Type B pancreatic cell (in vitro differentiated cells): ENCODE measurements at regions not wholly inside any gene's neighbourhood (a gene's known extent, or its start where the extent isn't known, plus 50 kb on each side); places are given as distances from the start of the nearest gene placed in this dataset.

Experiments
- DNase-seq: peaks from one replicate; pipeline ENCODE4 v3.0.0; 2021; ENCODE audit warnings: mixed read lengths; ENCODE audit not compliant: unreplicated experiment; ENCODE audit errors: extremely low spot score
- H3K27ac Mint-ChIP-seq: 2 replicates; pipeline ENCODE4 v1.8.0; 2021; ENCODE audit warnings: mild to moderate bottlenecking, mixed read lengths
- H3K27me3 Mint-ChIP-seq: 2 replicates; pipeline ENCODE4 v1.8.0; 2021; ENCODE audit warnings: mixed read lengths
- H3K36me3 Mint-ChIP-seq: 2 replicates; pipeline ENCODE4 v1.8.0; 2021; ENCODE audit warnings: mixed read lengths
- H3K4me1 Mint-ChIP-seq: one replicate; pipeline ENCODE4 v1.8.0; 2021; ENCODE audit warnings: mixed read lengths; ENCODE audit not compliant: unreplicated experiment
- H3K4me3 Mint-ChIP-seq: 2 replicates; pipeline ENCODE4 v1.8.0; 2021; ENCODE audit warnings: mild to moderate bottlenecking, mixed read lengths
- H3K9me3 Mint-ChIP-seq: 2 replicates; pipeline ENCODE4 v1.8.0; 2021; ENCODE audit warnings: mixed read lengths
- CTCF ChIP-seq: fragments of 200-600 bp; sonication (generic); conservative IDR thresholded peaks from 2 replicates; pipeline ENCODE4 v1.5.0; 2021; ENCODE audit warnings: antibody characterized with exemption, mild to moderate bottlenecking

GRCh38 chr15:67892559-67893377 lies 52.9 kb upstream of the RNU6-1 start:
- Mint-ChIP-seq H3K4me3 (no peak overlapping the region), H3K4me1 (peaks cover 19% of the 10 kb centered on the region), H3K27ac (peak overlapping the region; percentile 39), H3K27me3 (no peaks in the 10 kb centered on the region), H3K9me3 (peaks cover 12% of the 10 kb centered on the region), H3K36me3 (peaks cover 5% of the 10 kb centered on the region)
- TF ChIP-seq CTCF: no peak
- no peak for DNase-seq

- TF ChIP-seq CTCF: no peak
Measured at GRCh38 chr15:67895237-67895636, 55.4 kb upstream of the RNU6-1 start.

GRCh38 chr15:67897646-67898339 lies 57.9 kb upstream of the RNU6-1 start:
- H3K9me3 Mint-ChIP-seq: peaks cover 13% of the 10 kb centered on the region

More at GRCh38 chr15:67895237-67895636, 55.4 kb upstream of the RNU6-1 start:
- Mint-ChIP-seq H3K27me3 (no peaks in the 10 kb centered on the region), H3K36me3 (no peaks in the 10 kb centered on the region), H3K27ac (no peak overlapping the region), H3K4me1 (peaks cover 18% of the 10 kb centered on the region), H3K4me3 (no peak overlapping the region), H3K9me3 (peaks cover 5% of the 10 kb centered on the region)
- no peak for DNase-seq

GRCh38 chr15:67899596-67900283 lies 59.9 kb upstream of the RNU6-1 start:
- peak overlapping the region; percentile 59 for H3K27ac Mint-ChIP-seq
- no peak for TF ChIP-seq CTCF
- no peak for DNase-seq
- peaks cover 15% of the 10 kb centered on the region for H3K4me1 Mint-ChIP-seq
- H3K4me3 Mint-ChIP-seq: no peak overlapping the region
- no peaks in the 10 kb centered on the region for H3K36me3 Mint-ChIP-seq
- H3K27me3 Mint-ChIP-seq: no peaks in the 10 kb centered on the region
- H3K9me3 Mint-ChIP-seq: peaks cover 20% of the 10 kb centered on the region

More at GRCh38 chr15:67897646-67898339, 57.9 kb upstream of the RNU6-1 start:
- no peak overlapping the region for H3K4me3 Mint-ChIP-seq
- no peaks in the 10 kb centered on the region for H3K36me3 Mint-ChIP-seq
- H3K27me3 Mint-ChIP-seq: no peaks in the 10 kb centered on the region
- H3K27ac Mint-ChIP-seq: peak overlapping the region; percentile 70
- H3K4me1 Mint-ChIP-seq: peaks cover 16% of the 10 kb centered on the region
- TF ChIP-seq CTCF: no peak
- no peak for DNase-seq

- H3K9me3 Mint-ChIP-seq: peaks cover 23% of the 10 kb centered on the region
Measured at GRCh38 chr15:67900621-67901147, 60.8 kb upstream of the RNU6-1 start.

More at GRCh38 chr15:67900621-67901147, 60.8 kb upstream of the RNU6-1 start:
- Mint-ChIP-seq H3K4me1 (peaks cover 15% of the 10 kb centered on the region), H3K36me3 (no peaks in the 10 kb centered on the region), H3K4me3 (no peak overlapping the region), H3K27ac (no peak overlapping the region), H3K27me3 (no peaks in the 10 kb centered on the region)
- DNase-seq: no peak
- no peak for TF ChIP-seq CTCF
